GM12878 (cell line): ENCODE measurements at regions not wholly inside any gene's neighbourhood (a gene's known extent, or its start where the extent isn't known, plus 50 kb on each side); places are given as distances from the start of the nearest gene placed in this dataset.
"Not testable (repeated sequence)": the region's sequence is repeated elsewhere in the genome, so short reads cannot be mapped to it uniquely, and the experiment has no call there.

Experiments used
- ATAC-seq: fragments of 200-7000 bp; cut with Tn5 transposase; 3 replicates; pipeline ENCODE4 v1.9.1; 2020; ENCODE audit warnings: mild to moderate bottlenecking, moderate library complexity
- BruUV-seq: library from RNA; stranded (reverse); fragments of 400-500 nt; replicated peaks from 2 replicates; lab custom pipeline; 2021; lab: Mats Ljungman, UMichigan
- CTCF ChIA-PET: fragments of 300-600 bp; sonication (Branson Sonifier 250); formaldehyde crosslinking; extraction: SDS; loops from one replicate; lab custom pipeline; 2021; ENCODE audit warnings: inconsistent platforms; lab: Yijun Ruan, JAX
- POLR2A ChIA-PET: fragments of 350-600 bp; formaldehyde crosslinking; extraction: SDS; loops from one replicate; lab custom pipeline; 2021; ENCODE audit warnings: inconsistent platforms; lab: Charles Lee
- RAD21 ChIA-PET: fragments of 300-600 bp; sonication (Branson Sonifier 250); formaldehyde crosslinking; loops from one replicate; lab custom pipeline; 2023; ENCODE audit warnings: antibody characterized with exemption; ENCODE audit not compliant: unreplicated experiment; lab: Charles Lee
- SMC1A ChIA-PET: fragments of 300-600 bp; sonication (Branson Sonifier 250); formaldehyde crosslinking; loops from one replicate; lab custom pipeline; 2023; ENCODE audit not compliant: unreplicated experiment, uncharacterized antibody; lab: Charles Lee
- DNase-seq: peaks from one replicate; pipeline ENCODE4 v3.0.0-alpha.2; 2011; ENCODE audit warnings: low read depth, low spot score
- FAIRE-seq: peaks from 3 replicates; lab custom pipeline; 2011; peaks lifted over from hg19 to GRCh38; lab: Jason Lieb, UNC
- H2AFZ ChIP-seq: 2 replicates; pipeline ENCODE4 v1.6.0; 2011; ENCODE audit warnings: low read depth, low read length, control low read depth; ENCODE audit not compliant: control insufficient read depth
- H3K27ac ChIP-seq: 2 replicates; pipeline ENCODE4 v1.5.1; 2011; ENCODE audit warnings: control low read depth; ENCODE audit not compliant: control insufficient read depth, insufficient read depth
- H3K27me3 ChIP-seq, 2 experiments: replicated peaks in 1 of 2; 2 replicates each; pipeline versions ENCODE4 v1.6.0 to v1.6.1; 2011; ENCODE audit warnings: low read length in 1 of 2; ENCODE audit not compliant: control insufficient read depth in 2 of 2, insufficient read depth in 2 of 2
- H3K36me3 ChIP-seq, 2 experiments: 2 replicates each; pipeline ENCODE4 v1.5.1; 2011; ENCODE audit warnings: low read length in 1 of 2; ENCODE audit not compliant: control insufficient read depth in 2 of 2, insufficient read depth in 2 of 2
- H3K4me1 ChIP-seq: 2 replicates; pipeline ENCODE4 v1.6.1; 2011; ENCODE audit warnings: mild to moderate bottlenecking, low read length, moderate library complexity, mixed read lengths; ENCODE audit not compliant: control insufficient read depth, insufficient read depth
- H3K4me2 ChIP-seq: 2 replicates; pipeline ENCODE4 v1.6.0; 2011; ENCODE audit warnings: control low read depth; ENCODE audit not compliant: control insufficient read depth, insufficient read depth
- H3K4me3 ChIP-seq: fragments of 200-600 bp; sonication (generic); 2 replicates; pipeline ENCODE4 v1.5.1; 2016
- H3K79me2 ChIP-seq: 2 replicates; pipeline ENCODE4 v1.6.0; 2011; ENCODE audit warnings: low read length; ENCODE audit not compliant: control insufficient read depth, insufficient read depth
- H3K9ac ChIP-seq: 2 replicates; pipeline ENCODE4 v1.8.0; 2011; ENCODE audit warnings: low read length, control low read depth, mixed read lengths; ENCODE audit not compliant: control insufficient read depth, insufficient read depth
- H3K9me3 ChIP-seq: replicated peaks from 3 replicates; pipeline ENCODE4 v1.5.1; 2011; ENCODE audit warnings: mild to moderate bottlenecking, low read length; ENCODE audit not compliant: control insufficient read depth, insufficient read depth
- H4K20me1 ChIP-seq: 2 replicates; pipeline ENCODE4 v1.6.0; 2011; ENCODE audit not compliant: control insufficient read depth, insufficient read depth
- CBX3 ChIP-seq: fragments of 200-600 bp; sonication (generic); IDR thresholded peaks from 2 replicates; pipeline ENCODE4 v1.6.1; 2016; ENCODE audit warnings: low read depth, borderline replicate concordance
- PKNOX1 ChIP-seq: fragments of 450-650 bp; IDR thresholded peaks from 2 replicates; pipeline ENCODE4 v1.6.1; 2016; ENCODE audit warnings: mild to moderate bottlenecking
- SREBF2 ChIP-seq: IDR thresholded peaks from 2 replicates; pipeline ENCODE4 v1.6.1; 2012; ENCODE audit warnings: mild to moderate bottlenecking, low read length
- WGBS: methylation state at CpG from one replicate; pipeline ENCODE4 v1.1.6; 2016; ENCODE audit warnings: low lambda C conversion rate; ENCODE audit not compliant: insufficient replicate concordance, insufficient coverage; ENCODE audit errors: missing lambda C conversion rate; 5-methylcytosine and 5-hydroxymethylcytosine counted together
- in situ Hi-C: fragments of 300-500 bp; cut with MboI; formaldehyde crosslinking; loops from 9 replicates; pipeline ENCODE4 v1.14.3; 2018; ENCODE audit warnings: mixed read lengths
- intact Hi-C: fragments of 100-400 bp; cut with micrococcal nuclease; formaldehyde crosslinking; loops from one replicate; pipeline ENCODE4 v1.14.2; 2022; ENCODE audit not compliant: unreplicated experiment
- TF ChIP-seq, protein P1 (sequence below): IDR thresholded peaks from 2 replicates; pipeline ENCODE4 v1.6.1; 2011; ENCODE audit warnings: mild to moderate bottlenecking, low read depth, low read length, moderate library complexity; ENCODE audit not compliant: insufficient replicate concordance

GRCh38 chr12:104886418-104887401, 71.4 kb downstream of the SLC41A2 start:
- intact Hi-C loops: loop anchor here (5.0 kb wide), 1 partner anchor 166 kb away; no protein-coding TSS in a partner anchor
- no peak overlapping the region for H3K9ac ChIP-seq
- no peak overlapping the region for H3K27ac ChIP-seq
- WGBS: 92% methylated on average over 3 of the region's 3 CpGs
- BruUV-seq: no TSS peak
- DNase-seq: no peak
- no peaks in the 10 kb centered on the region for H3K27me3 ChIP-seq
- TF ChIP-seq PKNOX1 (no peak), SREBF2 (no peak), CBX3 (no peak)
- TF ChIP-seq, protein P1, sequence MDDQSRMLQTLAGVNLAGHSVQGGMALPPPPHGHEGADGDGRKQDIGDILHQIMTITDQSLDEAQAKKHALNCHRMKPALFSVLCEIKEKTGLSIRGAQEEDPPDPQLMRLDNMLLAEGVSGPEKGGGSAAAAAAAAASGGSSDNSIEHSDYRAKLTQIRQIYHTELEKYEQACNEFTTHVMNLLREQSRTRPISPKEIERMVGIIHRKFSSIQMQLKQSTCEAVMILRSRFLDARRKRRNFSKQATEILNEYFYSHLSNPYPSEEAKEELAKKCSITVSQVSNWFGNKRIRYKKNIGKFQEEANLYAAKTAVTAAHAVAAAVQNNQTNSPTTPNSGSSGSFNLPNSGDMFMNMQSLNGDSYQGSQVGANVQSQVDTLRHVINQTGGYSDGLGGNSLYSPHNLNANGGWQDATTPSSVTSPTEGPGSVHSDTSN: no peak
- TF ChIP-seq, all 136 proteins: peak for 0
- Histone ChIP-seq H3K4me2 (no peak overlapping the region), H3K9me3 (peaks cover 1% of the 10 kb centered on the region; the same call in 1 of the 3 replicates), H2AFZ (no peak overlapping the region), H3K79me2 (no peaks in the 10 kb centered on the region), H3K36me3 (no peaks in the 10 kb centered on the region), H3K4me3 (no peak overlapping the region), H3K4me1 (peaks cover 3% of the 10 kb centered on the region; the same call in 1 of the 2 replicates), H4K20me1 (no peaks in the 10 kb centered on the region)
- ChIA-PET SMC1A (interaction anchor here (0.6 to 2.6 kb wide), 6 partner anchors 14 to 505 kb away, joined by 3 to 9 read pairs (median 4); no protein-coding TSS in a partner anchor), RAD21 (interaction anchor here (0.6 to 2.6 kb wide), 4 partner anchors 11 to 505 kb away, joined by 3 to 10 read pairs (median 3); no protein-coding TSS in a partner anchor), CTCF (interaction anchor here (1.1 kb wide), 1 partner anchor 15 kb away, joined by 3 read pairs; no protein-coding TSS in a partner anchor), POLR2A (interaction anchor here (0.6 kb wide), 1 partner anchor 166 kb away, joined by 5 read pairs; no protein-coding TSS in a partner anchor)
- ATAC-seq (no peak), FAIRE-seq (no peak)
- in situ Hi-C loops: no loop called here

DNA sequence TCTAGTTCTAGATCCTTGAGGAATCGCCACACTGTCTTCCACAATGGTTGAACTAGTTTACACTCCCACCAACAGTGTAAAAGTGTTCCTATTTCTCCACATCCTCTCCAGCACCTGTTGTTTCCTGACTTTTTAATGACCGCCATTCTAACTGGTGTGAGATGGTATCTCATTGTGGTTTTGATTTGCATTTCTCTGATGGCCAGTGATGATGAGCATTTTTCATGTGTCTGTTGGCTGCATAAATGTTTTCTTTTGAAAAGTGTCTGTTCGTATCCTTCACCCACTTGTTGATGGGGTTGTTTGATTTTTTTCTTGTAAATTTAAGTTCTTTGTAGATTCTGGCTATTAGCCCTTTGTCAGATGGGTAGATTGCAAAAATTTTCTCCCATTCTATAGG, 79.2 kb downstream of the SLC41A2 start:
- POLR2A ChIA-PET: not testable (repeated sequence)

More for the DNA sequence above, 79.2 kb downstream of the SLC41A2 start:
- BruUV-seq, ATAC-seq, H3K4me2 ChIP-seq, H3K79me2 ChIP-seq, CTCF ChIA-PET, H2AFZ ChIP-seq, H3K9me3 ChIP-seq, H3K36me3 ChIP-seq, H4K20me1 ChIP-seq, FAIRE-seq, H3K4me3 ChIP-seq, H3K9ac ChIP-seq, DNase-seq, H3K4me1 ChIP-seq, H3K27me3 ChIP-seq, H3K27ac ChIP-seq: not testable (repeated sequence)
- intact Hi-C loops (loop anchor here (10.0 kb wide), 1 partner anchor 414 kb away; no protein-coding TSS in a partner anchor), in situ Hi-C loops (loop anchor here (5.0 kb wide), 1 partner anchor 497 kb away; no protein-coding TSS in a partner anchor)
- WGBS: 90% methylated on average over 2 of the region's 3 CpGs
- ChIA-PET SMC1A (interaction anchor here (1.1 to 1.5 kb wide), 2 partner anchors 8 to 144 kb away, joined by 3 to 4 read pairs; no protein-coding TSS in a partner anchor), RAD21 (interaction anchor here (0.7 kb wide), 1 partner anchor 57 kb away, joined by 4 read pairs; no protein-coding TSS in a partner anchor)
